ENCODE measurements at regions not wholly inside any gene's neighbourhood (a gene's known extent, or its start where the extent isn't known, plus 50 kb on each side); places are given as distances from the start of the nearest gene placed in this dataset.

GRCh38 chr5:109482748-109483147, 73.0 kb upstream of the PJA2 start:
- Histone ChIP-seq H3K4me2 (ENCODE audit: low read depth, low read length, poor library complexity, severe bottlenecking) (no peak overlapping the region), H3K27me3 (ENCODE audit: low read length) (no peaks in the 10 kb centered on the region), H3K36me3 (ENCODE audit: low read length) (no peaks in the 10 kb centered on the region), H4K20me1 (ENCODE audit: low read depth, low read length) (no peaks in the 10 kb centered on the region), H2AFZ (ENCODE audit: low read depth, low read length, severe bottlenecking) (no peak overlapping the region), H3K9me2 (replicated peaks; ENCODE audit: insufficient read depth, low read length) (no peaks in the 10 kb centered on the region), H3K9ac (ENCODE audit: low read length) (no peak overlapping the region), H3F3A (ENCODE audit: insufficient read depth) (no peaks in the 10 kb centered on the region; the same call in 1 of the 2 replicates), H3K27ac (ENCODE audit: low read depth, low read length) (no peak overlapping the region), H3K9me3 (ENCODE audit: insufficient read depth, low read length) (no peaks in the 10 kb centered on the region), H3K79me2 (ENCODE audit: insufficient read depth, low read length) (no peaks in the 10 kb centered on the region), H3K4me3 (ENCODE audit: insufficient read depth, low read length, poor library complexity, severe bottlenecking) (no peak overlapping the region)
- TF ChIP-seq CTCF (IDR thresholded peaks at IDR 0.05; ENCODE audit: insufficient read depth, low read length, poor library complexity, severe bottlenecking): no peak
- no peak for TF ChIP-seq EZH2phosphoT487 (conservative IDR thresholded peaks at IDR 0.05; ENCODE audit: low read length)

DNA sequence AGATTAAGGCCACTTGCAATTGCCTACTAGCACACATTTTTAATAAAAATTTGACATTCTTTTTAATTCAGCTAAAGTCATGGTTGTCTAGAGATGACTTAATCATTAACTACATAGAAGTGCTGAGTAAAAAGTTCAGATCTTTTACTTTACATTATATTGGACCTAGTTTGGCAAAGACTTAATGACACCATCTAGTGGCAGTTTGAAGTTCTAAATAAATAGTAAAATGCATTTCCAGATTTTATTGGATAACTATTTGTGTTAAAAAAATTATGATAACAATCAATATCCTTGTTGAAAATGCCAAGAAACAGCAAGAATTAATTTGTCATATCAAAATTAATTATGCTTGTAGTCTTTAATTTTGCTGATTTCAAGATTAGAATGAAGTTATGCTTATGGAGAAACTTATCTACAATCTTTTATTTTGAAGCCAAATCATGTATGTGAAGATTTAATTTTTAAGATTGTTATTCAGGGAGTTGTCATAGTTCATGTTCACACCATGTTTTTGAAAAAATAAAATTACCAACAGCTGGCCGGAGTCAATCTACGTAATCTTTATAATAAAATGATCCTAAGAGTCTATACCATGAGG, 69.6 kb upstream of the PJA2 start:
- Histone ChIP-seq H3F3A (ENCODE audit: insufficient read depth) (no peaks in the 10 kb centered on the region; the same call in 1 of the 2 replicates), H3K4me3 (ENCODE audit: insufficient read depth, low read length, poor library complexity, severe bottlenecking) (no peak overlapping the region), H3K36me3 (ENCODE audit: low read length) (no peaks in the 10 kb centered on the region), H3K27ac (ENCODE audit: low read depth, low read length) (no peak overlapping the region), H3K9me3 (ENCODE audit: insufficient read depth, low read length) (no peaks in the 10 kb centered on the region), H3K27me3 (ENCODE audit: low read length) (no peaks in the 10 kb centered on the region), H3K79me2 (ENCODE audit: insufficient read depth, low read length) (no peaks in the 10 kb centered on the region), H3K9me2 (replicated peaks; ENCODE audit: insufficient read depth, low read length) (no peaks in the 10 kb centered on the region), H4K20me1 (ENCODE audit: low read depth, low read length) (no peaks in the 10 kb centered on the region), H2AFZ (ENCODE audit: low read depth, low read length, severe bottlenecking) (no peak overlapping the region), H3K4me2 (ENCODE audit: low read depth, low read length, poor library complexity, severe bottlenecking) (no peak overlapping the region), H3K9ac (ENCODE audit: low read length) (no peak overlapping the region)
- TF ChIP-seq CTCF (IDR thresholded peaks at IDR 0.05; ENCODE audit: insufficient read depth, low read length, poor library complexity, severe bottlenecking) (peak; percentile 27), EZH2phosphoT487 (conservative IDR thresholded peaks at IDR 0.05; ENCODE audit: low read length) (no peak)

DNA sequence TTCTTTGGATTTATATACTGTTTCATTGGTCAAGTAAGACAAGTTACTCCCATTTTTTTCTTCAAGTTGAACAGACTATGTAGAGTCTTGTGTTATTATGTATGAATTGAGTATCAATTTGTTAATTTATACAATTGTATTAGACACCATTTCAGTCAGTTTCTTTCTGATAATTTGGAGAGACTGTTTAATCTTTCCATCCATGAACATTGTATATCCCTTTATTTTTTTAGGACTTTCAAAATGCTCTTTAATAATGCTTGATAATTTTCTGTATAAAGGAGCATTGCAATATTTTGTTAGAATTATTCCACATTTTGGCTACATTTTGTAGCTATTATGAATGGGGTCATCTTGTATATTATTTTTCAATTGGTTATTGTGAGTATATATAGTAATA, 69.1 kb upstream of the PJA2 start:
- no peak overlapping the region for H3K27ac ChIP-seq (ENCODE audit: low read depth, low read length)
- H2AFZ ChIP-seq (ENCODE audit: low read depth, low read length, severe bottlenecking): no peak overlapping the region
- no peaks in the 10 kb centered on the region for H4K20me1 ChIP-seq (ENCODE audit: low read depth, low read length)
- H3K4me2 ChIP-seq (ENCODE audit: low read depth, low read length, poor library complexity, severe bottlenecking): no peak overlapping the region
- H3K36me3 ChIP-seq (ENCODE audit: low read length): no peaks in the 10 kb centered on the region
- no peaks in the 10 kb centered on the region for H3K9me2 ChIP-seq (replicated peaks; ENCODE audit: insufficient read depth, low read length)
- no peaks in the 10 kb centered on the region for H3K79me2 ChIP-seq (ENCODE audit: insufficient read depth, low read length)
- no peaks in the 10 kb centered on the region for H3K9me3 ChIP-seq (ENCODE audit: insufficient read depth, low read length)
- no peaks in the 10 kb centered on the region for H3K27me3 ChIP-seq (ENCODE audit: low read length)
- no peak overlapping the region for H3K4me3 ChIP-seq (ENCODE audit: insufficient read depth, low read length, poor library complexity, severe bottlenecking)
- H3K9ac ChIP-seq (ENCODE audit: low read length): no peak overlapping the region
- H3F3A ChIP-seq (ENCODE audit: insufficient read depth): no peaks in the 10 kb centered on the region; the same call in 1 of the 2 replicates
- TF ChIP-seq EZH2phosphoT487 (conservative IDR thresholded peaks at IDR 0.05; ENCODE audit: low read length) (no peak), CTCF (IDR thresholded peaks at IDR 0.05; ENCODE audit: insufficient read depth, low read length, poor library complexity, severe bottlenecking) (no peak)

Data from SU-DHL-6 (cell line).